GM19023 (cell line): ENCODE measurements at regions not wholly inside any gene's neighbourhood (a gene's known extent, or its start where the extent isn't known, plus 50 kb on each side); places are given as distances from the start of the nearest gene placed in this dataset.
A peak's percentile ranks its signal among the peaks of the same experiment; 100 is the strongest.
"Not testable (repeated sequence)": the region's sequence is repeated elsewhere in the genome, so short reads cannot be mapped to it uniquely, and the experiment has no call there.

Source experiments
- ATAC-seq: cut with Tn5 transposase; IDR thresholded peaks from one replicate; pipeline ENCODE4 v1.9.1; 2021; ENCODE audit warnings: mild to moderate bottlenecking, moderate library complexity; ENCODE audit not compliant: unreplicated experiment

GRCh38 chr10:128178302-128178958 lies 52.2 kb upstream of the MKI67 start:
- ATAC-seq = no peak

GRCh38 chr10:128180843-128181242 lies 54.6 kb upstream of the MKI67 start:
- no peak for ATAC-seq

- ATAC-seq = no peak
Observed at GRCh38 chr10:128185627-128186026, 59.4 kb upstream of the MKI67 start.

- ATAC-seq = no peak
Observed at GRCh38 chr10:128186959-128187787, 61.0 kb upstream of the MKI67 start.

- ATAC-seq = no peak
Observed at GRCh38 chr10:128187788-128188185, 61.6 kb upstream of the MKI67 start.

GRCh38 chr10:128189176-128189575 lies 63.0 kb upstream of the MKI67 start:
- no peak for ATAC-seq

GRCh38 chr10:128191847-128192246 lies 65.6 kb upstream of the MKI67 start:
- ATAC-seq = no peak

- not testable (repeated sequence) for ATAC-seq
Observed at GRCh38 chr10:128201826-128202225, 75.6 kb upstream of the MKI67 start.

- no peak for ATAC-seq
Observed at GRCh38 chr10:128203028-128203427, 76.8 kb upstream of the MKI67 start.

GRCh38 chr10:128205591-128205990 lies 79.4 kb upstream of the MKI67 start:
- not testable (repeated sequence) for ATAC-seq

- ATAC-seq = no peak
Observed at GRCh38 chr10:128206676-128207075, 80.5 kb upstream of the MKI67 start.

GRCh38 chr10:128209862-128210214 lies 83.6 kb upstream of the MKI67 start:
- ATAC-seq = no peak

- ATAC-seq = peak; percentile 58
Observed at GRCh38 chr10:128210215-128211063, 84.2 kb upstream of the MKI67 start.

- ATAC-seq = no peak
Observed at GRCh38 chr10:128211064-128211504, 84.9 kb upstream of the MKI67 start.

- peak; percentile 91 for ATAC-seq
Observed at GRCh38 chr10:128211953-128212727, 85.9 kb upstream of the MKI67 start.

- no peak for ATAC-seq
Observed at GRCh38 chr10:128213156-128213555, 86.9 kb upstream of the MKI67 start.

GRCh38 chr10:128215733-128216132 lies 89.5 kb upstream of the MKI67 start:
- no peak for ATAC-seq

GRCh38 chr10:128217136-128217535 lies 90.9 kb upstream of the MKI67 start:
- ATAC-seq = no peak

- ATAC-seq = no peak
Observed at GRCh38 chr10:128218161-128218560, 91.9 kb upstream of the MKI67 start.

- no peak for ATAC-seq
Observed at GRCh38 chr10:128219295-128219694, 93.1 kb upstream of the MKI67 start.

- no peak for ATAC-seq
Observed at GRCh38 chr10:128220021-128220420, 93.8 kb upstream of the MKI67 start.
